ENCODE measurements at regions not wholly inside any gene's neighbourhood (a gene's known extent, or its start where the extent isn't known, plus 50 kb on each side); places are given as distances from the start of the nearest gene placed in this dataset.

- no peak for DNase-seq
These were observed 1524.7 kb upstream of the TMEM132C start for GRCh38 chr12:126742241-126742641.

DNA sequence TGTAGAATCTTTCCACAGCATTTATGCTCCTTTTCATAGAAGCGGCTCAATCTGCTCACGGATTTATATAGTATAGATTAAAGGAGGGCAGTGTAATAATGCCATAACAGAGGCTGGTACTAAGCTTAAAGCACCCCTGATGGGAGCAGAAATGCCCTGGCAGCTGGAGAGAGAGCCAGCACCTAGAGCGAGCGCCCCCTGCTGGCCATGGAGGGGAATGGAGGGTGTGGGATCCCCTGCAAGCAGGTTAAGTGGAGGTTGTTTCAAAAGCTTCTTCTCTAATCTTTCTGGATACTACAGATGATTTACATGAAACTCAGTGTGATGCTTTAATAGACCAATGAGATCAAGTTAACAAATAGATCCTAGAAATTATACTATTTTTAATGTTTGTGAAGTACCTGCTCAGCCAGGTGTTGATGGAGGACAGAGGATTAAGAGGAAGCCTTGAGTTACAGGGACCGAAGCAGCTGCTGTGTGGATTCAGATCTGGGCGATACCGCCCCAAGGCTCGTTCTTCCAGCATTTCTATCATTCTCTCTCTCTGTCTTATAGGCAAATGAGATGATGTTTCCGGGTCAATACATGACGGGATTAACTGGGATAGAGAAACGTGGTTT lies 1519.3 kb upstream of the TMEM132C start:
- DNase-seq = peak; percentile 66

- no peak for DNase-seq
These were observed 1514.9 kb upstream of the TMEM132C start for GRCh38 chr12:126752021-126752420.

- no peak for DNase-seq
These were observed 1509.6 kb upstream of the TMEM132C start for GRCh38 chr12:126757326-126757725.

DNA sequence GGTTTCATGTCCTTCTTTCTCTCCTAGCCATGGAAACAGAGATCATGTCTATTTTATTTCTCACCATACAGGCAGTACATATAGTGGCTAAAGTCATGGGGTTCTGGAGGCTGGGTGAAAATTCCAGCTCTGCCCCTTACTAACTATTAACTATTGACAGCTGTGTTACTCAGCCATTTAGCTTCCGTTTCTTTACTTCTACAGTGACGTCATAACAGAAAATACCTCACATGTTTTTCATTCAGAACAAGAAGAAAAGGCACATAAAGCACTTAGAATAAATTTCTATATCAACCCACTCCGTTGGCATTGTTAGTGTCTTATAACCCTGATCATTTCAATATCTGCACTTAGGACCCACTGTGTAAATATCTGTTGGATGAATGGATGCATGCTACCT lies 1506.9 kb upstream of the TMEM132C start:
- DNase-seq = no peak

GRCh38 chr12:126761420-126761819 lies 1505.5 kb upstream of the TMEM132C start:
- DNase-seq = no peak

DNA sequence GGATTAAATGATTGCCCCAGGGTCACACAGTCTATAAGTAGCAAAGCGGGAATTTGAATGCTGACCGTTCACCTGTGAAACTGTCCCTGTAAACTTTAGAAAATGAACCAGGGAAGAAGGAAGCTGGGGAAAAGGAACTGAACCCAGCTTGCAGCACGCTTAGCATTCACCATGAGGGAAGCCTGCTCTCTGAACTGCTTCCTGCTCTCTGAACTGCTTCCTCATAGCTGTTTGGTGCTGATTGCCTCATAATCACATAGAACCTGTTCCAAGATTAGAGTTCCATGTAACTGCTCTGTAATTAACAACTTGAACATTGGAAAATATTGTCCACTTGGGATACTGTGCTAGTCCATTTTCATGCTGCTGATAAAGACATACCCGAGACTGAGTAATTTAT lies 1504.8 kb upstream of the TMEM132C start:
- DNase-seq = no peak

GRCh38 chr12:126763359-126763758 lies 1503.6 kb upstream of the TMEM132C start:
- DNase-seq = no peak

GRCh38 chr12:126767334-126767733 lies 1499.6 kb upstream of the TMEM132C start:
- no peak for DNase-seq

DNA sequence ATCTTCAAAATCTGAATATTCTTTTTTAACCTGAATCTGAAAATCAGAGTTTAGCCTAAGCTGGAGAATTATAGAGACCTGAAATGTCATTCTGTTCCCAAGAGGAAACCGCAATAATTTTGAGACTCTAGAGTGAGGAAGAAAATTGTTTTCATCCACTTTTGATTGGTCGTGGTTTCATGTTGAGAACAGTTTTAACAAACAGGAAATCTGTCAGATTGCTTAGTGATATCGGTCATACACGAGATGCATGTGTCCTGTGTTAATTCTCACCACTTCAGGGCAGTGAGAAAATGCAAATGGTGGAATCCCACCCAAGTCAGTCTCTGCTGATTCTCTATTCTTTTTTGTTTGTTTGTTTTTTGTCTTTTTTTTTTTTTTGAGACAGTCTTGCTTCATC lies 1498.5 kb upstream of the TMEM132C start:
- DNase-seq = no peak

- no peak for DNase-seq
These were observed 1496.8 kb upstream of the TMEM132C start for GRCh38 chr12:126770188-126770587.

GRCh38 chr12:126772171-126772864 lies 1494.7 kb upstream of the TMEM132C start:
- DNase-seq = no peak

DNA sequence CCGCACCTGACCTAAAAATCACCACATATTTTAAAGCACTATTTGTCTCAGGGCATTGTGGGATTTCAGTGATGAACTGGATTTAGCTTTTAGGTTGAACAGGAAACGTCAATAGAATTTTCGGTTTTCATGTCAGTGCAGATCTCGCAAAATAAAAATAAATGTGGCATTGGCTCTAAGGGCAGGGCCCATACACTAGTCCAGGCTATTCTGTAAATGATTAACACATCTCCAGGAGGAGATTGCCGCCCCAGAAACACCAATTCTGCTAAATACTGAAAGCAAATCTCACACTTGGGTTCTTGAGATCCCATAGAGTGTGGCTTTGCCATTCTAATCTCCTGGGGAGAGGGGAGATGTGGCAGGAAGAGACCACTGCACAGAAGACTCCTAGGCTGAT lies 1494.0 kb upstream of the TMEM132C start:
- DNase-seq = no peak

DNA sequence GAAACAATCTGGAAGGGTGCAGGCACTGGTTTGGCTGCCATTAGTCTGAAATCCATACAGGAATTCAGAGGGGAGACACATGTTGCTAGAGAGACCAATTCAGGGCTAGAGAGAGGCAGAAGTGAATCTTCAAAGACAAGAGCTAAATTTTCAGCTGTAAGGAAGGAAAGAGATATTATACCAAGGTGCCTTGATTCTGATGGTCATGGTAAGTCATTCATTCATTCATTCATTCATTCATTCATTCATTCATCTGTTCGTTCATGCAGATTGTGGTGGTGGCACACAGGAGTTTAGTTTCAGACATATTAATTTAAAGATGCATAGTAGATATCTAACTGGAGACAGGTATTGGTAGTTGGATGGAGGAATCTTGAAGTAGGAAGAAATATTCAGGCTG lies 1493.5 kb upstream of the TMEM132C start:
- no peak for DNase-seq

GRCh38 chr12:126776026-126776655 lies 1490.8 kb upstream of the TMEM132C start:
- no peak for DNase-seq

DNA sequence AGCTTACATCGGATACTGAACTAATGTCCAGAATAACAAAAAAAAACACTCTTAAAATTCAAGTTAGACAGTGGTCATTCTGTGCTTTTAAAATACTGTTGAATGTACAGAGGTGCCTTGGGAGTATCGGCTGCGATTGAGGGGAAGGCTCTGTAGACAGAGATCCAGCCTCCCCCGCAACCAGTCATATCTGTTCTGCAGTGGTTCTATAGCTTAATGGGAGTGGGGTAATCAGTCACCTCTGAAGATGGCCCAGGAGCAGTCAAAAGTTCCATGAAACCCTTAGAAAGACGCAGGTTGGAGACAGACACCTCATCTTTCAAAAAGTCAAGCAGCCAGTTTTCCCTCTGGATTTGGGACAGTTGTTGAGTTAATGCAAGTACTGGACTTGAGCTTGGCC lies 1486.6 kb upstream of the TMEM132C start:
- DNase-seq = no peak

GRCh38 chr12:126781593-126781992 lies 1485.4 kb upstream of the TMEM132C start:
- DNase-seq = no peak

DNA sequence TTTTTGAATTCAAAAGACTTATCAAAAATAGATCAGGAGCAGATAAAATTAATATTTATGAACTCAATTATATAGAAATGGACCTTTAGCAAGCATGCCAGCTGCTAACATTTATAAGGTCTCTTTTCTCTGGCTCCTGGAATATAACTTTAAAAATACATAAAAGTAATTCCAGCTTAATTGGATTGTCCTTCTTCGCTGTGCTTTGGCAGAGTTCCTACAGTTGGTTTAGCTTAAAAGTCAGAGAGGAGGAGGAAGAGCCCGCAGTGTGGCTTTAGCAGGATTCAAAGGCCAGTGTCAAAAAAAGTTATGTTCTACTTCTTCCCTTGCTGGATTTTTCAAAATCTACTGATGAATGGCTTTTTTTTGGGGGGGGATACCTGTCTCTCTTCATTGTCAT lies 1484.9 kb upstream of the TMEM132C start:
- DNase-seq = no peak

GRCh38 chr12:126784328-126784921 lies 1482.5 kb upstream of the TMEM132C start:
- peak; percentile 73 for DNase-seq

- DNase-seq = no peak
These were observed 1477.0 kb upstream of the TMEM132C start for GRCh38 chr12:126789963-126790362.

- peak; percentile 31 for DNase-seq
These were observed 1475.8 kb upstream of the TMEM132C start for GRCh38 chr12:126791122-126791521.

- no peak for DNase-seq
These were observed 1474.6 kb upstream of the TMEM132C start for GRCh38 chr12:126792411-126792810.

- no peak for DNase-seq
These were observed 1469.4 kb upstream of the TMEM132C start for GRCh38 chr12:126797525-126797924.

- no peak for DNase-seq
These were observed 1468.5 kb upstream of the TMEM132C start for GRCh38 chr12:126798449-126798848.

All from NCI-H510A treated with DMSO at 0.1 percent for 48 hours (cell line).